AG09319 (cell line): ENCODE measurements at regions not wholly inside any gene's neighbourhood (a gene's known extent, or its start where the extent isn't known, plus 50 kb on each side); places are given as distances from the start of the nearest gene placed in this dataset.
A peak's percentile ranks its signal among the peaks of the same experiment; 100 is the strongest.

Experiments
- DNase-seq: peaks from one replicate; pipeline ENCODE4 v3.0.0-alpha.2; 2010; ENCODE audit warnings: low read depth; ENCODE audit errors: extremely low read depth
- CTCF ChIP-seq: IDR thresholded peaks from 2 replicates; pipeline ENCODE4 v1.5.1; 2011; ENCODE audit warnings: low read depth, mild to moderate bottlenecking, inconsistent platforms, low read length, moderate library complexity

DNA sequence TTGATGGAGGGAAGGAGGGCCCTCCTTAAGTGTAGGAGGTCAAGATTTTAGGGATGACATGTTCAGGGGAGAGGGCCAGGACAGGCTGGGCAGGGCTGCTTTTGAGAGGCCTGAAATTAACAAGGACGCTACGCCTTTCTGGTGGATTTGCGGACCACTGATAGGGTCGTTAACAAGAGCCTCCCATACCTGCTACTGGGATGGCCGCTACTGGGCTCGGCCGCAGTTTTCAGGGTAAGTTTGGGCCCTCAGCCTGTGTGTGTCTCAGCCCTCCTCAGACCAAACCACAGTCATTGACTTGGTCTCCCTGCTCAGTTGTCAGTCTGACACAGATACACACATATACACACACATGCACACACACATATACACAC lies 180.9 kb downstream of the SMAD2 start:
- TF ChIP-seq CTCF: no peak
- DNase-seq: no peak

GRCh38 chr18:47748847-47749599 lies 181.4 kb downstream of the SMAD2 start:
- peak; percentile 74 for TF ChIP-seq CTCF
- peak; percentile 3 for DNase-seq

DNA sequence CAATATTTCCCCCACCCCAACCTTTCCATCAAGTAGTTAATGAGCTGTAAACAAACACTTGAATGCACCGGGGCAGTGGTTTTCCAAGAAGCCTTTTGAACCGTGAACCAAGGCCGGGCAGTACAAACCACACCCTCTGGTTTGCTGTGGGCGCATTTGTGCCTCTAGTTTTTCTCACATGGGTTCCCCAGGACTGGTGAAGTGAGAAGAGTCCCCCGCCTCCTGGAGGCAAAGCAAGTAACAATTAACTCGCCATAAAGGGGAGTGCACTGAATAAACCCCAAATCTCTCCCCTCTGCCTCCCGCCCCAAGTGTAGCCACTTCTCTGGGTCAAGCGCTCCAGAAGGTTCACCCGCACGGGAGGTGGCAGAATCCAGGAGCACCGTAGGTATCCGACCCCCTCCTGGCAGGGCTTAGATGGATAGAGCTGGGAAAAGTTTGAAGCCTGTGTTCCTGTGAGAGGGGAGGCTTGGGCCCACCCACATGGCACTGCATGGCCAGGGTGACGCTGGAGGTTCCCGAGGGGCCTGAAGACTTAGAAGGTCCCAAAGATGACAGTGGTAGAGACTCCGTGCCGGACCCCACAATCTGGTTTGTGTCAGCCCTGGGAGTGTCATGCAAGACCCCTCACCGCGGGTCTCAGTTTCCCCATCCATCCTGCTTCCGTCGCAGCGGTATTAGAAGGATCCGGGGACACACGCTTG lies 182.2 kb downstream of the SMAD2 start:
- no peak for DNase-seq
- no peak for TF ChIP-seq CTCF

GRCh38 chr18:47747260-47747795 lies 183.1 kb downstream of the SMAD2 start:
- TF ChIP-seq CTCF: no peak
- DNase-seq: no peak

- DNase-seq: no peak
- no peak for TF ChIP-seq CTCF
Measured at GRCh38 chr18:47746615-47747014, 183.8 kb downstream of the SMAD2 start.

GRCh38 chr18:47745227-47745626 lies 185.2 kb downstream of the SMAD2 start:
- TF ChIP-seq CTCF: no peak
- DNase-seq: no peak

- DNase-seq: no peak
Measured at GRCh38 chr18:47737956-47738355, 192.5 kb downstream of the SMAD2 start.

More at GRCh38 chr18:47737956-47738355, 192.5 kb downstream of the SMAD2 start:
- no peak for TF ChIP-seq CTCF
